COLO668 (cell line): ENCODE measurements at regions not wholly inside any gene's neighbourhood (a gene's known extent, or its start where the extent isn't known, plus 50 kb on each side); places are given as distances from the start of the nearest gene placed in this dataset.

Experiments
- DNase-seq: peaks from one replicate; lab custom pipeline; 2025; ENCODE audit not compliant: unreplicated experiment; lab: John Stamatoyannopoulos, UW

- DNase-seq: no peak
Measured at GRCh38 chr2:240208631-240209211, 68.3 kb upstream of the OTOS start.

- no peak for DNase-seq
Measured at GRCh38 chr2:240209493-240209892, 69.0 kb upstream of the OTOS start.

DNA sequence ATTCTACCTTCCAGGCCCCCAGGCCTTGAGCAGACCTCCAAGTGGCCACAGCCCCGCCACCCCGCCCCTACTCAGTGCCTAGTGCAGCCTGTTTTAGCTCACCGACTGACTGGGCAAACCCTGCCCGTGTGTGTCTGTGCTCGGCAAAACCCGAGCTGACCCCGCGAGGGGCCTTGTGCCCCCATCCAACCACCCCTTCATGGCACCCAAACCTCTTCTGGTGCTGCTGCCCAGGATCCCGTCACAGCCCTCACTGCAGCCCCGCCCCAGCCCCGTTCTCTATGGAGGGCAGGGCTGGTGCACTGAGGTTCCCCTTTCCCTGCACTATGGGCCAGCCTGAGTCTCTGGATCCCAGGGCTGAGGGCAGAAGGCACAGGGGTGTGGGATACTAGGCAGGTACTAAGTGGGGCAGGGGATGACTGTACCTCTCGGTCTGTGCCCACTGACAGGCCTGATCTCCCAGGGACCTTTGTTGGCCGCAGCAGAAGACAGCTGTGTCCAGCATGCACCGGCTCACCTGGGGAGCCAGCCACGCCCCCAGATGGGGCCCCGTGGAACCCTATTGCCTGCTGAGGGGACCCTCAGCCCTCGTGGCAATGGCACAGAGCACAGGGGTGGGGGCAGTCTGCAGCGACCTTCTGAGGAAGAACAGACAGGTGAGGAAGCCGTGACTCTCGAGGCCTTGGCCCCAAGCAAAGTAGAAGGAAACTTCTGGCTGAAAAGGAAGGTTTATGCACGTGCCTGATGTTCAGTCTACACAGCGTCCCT is 69.9 kb upstream of the OTOS start:
- no peak for DNase-seq

- no peak for DNase-seq
Measured at GRCh38 chr2:240211096-240211495, 70.6 kb upstream of the OTOS start.

GRCh38 chr2:240211598-240212424 is 71.4 kb upstream of the OTOS start:
- no peak for DNase-seq

DNA sequence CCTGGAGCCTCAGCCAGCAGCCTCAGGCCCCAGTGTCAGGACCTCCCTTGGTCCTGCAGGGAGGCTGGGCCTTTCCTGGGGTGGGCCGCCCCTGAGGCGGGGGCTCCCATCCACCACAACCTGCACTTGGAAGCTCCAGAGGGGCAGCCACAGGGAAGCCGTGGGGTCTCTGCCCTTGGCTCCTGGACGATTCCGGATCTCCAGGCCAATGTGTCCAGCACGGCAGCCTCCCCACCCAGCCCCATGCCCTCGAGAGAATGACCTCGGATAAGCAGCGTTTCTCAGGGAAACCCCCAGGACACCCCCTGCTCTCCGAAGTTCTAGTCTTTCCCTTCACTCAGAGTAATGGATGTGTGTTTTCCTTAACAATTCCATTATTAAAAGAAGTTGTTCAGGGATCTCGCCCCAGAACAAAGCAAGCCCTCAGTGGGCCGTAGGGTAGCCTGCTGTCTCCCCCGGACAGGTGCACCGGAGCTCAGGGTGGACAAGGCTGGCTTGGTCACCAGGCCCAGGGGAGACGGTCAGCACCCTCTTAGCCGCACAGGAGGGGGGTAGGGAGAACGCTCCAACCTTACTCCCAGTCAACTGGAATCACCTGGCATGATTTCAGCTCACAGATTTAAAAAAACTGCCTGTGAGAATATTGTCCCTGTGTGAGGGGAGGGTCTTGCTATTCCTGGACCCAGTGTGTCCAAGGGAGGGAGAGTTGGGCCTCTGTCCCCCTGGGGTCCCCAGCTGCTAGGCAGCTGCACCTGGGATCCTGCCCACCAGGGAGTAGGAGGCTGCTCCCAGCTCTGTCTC is 72.2 kb upstream of the OTOS start:
- DNase-seq: no peak

GRCh38 chr2:240213226-240213475 is 72.7 kb upstream of the OTOS start:
- DNase-seq: no peak

DNA sequence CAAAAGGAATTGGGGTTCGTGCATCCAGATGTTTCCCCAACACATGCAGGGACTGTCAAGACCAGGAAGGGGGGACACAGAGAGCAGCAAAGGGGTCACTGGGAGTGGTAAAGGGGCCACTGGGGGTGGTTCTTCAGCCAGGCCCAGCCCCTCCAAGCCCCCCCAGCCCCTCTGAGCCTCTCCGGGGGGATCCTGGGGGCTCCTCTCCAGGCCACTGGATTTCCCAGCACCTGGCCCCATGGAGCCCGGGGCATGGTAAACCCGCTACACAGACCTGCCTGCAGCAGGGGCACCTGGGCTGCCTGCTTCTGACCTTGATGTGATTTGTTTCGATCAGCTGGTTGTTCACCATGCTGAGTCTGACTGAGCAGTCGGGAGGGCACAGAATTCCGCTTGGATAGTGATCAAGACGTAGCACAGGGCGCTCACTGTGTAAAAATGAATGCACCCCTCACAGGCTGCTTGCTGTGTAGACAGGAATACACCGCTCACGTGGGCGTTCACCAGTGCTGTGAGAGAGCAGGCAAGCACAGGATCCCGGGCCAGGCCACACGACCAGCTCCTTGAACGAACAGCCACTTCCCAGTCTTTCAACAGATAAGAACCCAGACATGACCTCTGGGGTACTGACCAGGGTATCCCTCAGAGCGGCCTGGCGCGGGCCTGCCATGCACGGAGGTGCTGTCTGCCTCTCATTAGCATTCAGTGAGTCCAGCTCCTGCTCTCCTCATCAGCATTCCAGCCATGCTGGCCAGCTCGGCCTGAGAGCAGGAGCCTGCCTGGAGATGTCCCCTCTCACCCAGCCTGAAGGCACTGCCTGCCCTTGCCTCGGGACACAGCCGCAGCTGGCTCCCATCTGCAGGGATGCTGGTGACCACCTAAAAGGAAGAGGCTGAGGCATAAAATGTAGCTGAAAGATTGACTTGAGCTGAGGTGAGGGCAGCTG is 73.3 kb upstream of the OTOS start:
- DNase-seq: no peak

- no peak for DNase-seq
Measured at GRCh38 chr2:240214790-240215675, 74.6 kb upstream of the OTOS start.

GRCh38 chr2:240215676-240216051 is 75.2 kb upstream of the OTOS start:
- no peak for DNase-seq

DNA sequence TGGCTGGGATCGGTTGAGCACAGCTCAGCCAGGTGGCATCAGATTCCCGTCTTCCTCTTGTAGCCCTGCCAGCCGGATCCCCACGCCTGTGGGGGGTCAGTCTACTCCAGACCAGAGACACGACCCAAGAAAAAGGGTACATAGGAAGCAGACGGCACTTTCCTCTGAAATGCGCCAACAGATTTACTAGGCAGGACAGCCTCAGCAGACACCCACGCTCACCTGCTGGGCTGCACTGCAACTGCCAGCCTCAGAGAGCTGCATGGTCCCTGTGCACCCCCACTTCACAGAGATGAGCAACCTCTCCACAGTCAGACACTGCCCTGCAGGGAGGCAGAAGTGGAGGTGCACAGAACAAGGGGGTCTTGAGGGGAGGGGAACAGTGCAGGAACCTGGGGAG is 75.7 kb upstream of the OTOS start:
- DNase-seq: no peak

- no peak for DNase-seq
Measured at GRCh38 chr2:240217431-240218301, 77.2 kb upstream of the OTOS start.

GRCh38 chr2:240219208-240219890 is 78.9 kb upstream of the OTOS start:
- no peak for DNase-seq

DNA sequence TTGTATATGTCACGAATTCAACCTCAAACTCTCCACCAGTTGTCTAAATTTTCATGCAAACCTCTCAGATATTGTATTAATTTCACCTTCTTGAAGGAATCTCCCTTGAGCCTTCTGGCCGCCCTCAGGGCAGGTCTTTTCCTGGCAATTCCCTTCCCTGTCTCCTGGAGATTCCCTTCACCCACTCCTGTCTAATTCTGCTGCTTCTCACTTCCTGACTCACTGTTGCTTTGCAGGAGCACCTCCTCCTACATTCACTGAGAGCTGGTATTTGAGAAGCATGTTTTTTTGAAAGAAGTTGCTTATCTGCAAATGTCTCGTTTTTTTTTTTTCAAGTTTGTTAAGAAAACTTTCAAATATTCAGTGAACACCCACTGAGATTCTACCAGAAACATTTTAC is 79.9 kb upstream of the OTOS start:
- no peak for DNase-seq

DNA sequence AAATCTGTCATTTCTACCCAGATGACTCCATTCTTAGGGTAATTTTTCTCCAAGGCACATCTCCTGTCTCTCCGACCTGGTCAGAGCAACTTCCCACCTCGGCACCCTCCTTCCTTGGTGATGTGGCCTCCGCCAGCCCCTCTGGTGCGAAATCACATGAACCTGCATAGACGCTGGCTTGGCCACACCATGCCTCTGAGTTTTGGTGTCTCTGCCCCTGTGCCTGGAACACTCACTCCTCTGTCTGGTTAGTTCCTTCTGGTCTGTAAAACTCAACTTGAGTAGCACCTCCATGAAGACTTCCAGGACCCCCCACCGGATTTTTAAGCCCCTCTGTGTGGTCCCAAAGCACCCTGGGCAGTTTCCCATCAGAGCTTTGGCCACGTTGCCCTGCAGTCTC is 83.2 kb upstream of the OTOS start:
- no peak for DNase-seq

DNA sequence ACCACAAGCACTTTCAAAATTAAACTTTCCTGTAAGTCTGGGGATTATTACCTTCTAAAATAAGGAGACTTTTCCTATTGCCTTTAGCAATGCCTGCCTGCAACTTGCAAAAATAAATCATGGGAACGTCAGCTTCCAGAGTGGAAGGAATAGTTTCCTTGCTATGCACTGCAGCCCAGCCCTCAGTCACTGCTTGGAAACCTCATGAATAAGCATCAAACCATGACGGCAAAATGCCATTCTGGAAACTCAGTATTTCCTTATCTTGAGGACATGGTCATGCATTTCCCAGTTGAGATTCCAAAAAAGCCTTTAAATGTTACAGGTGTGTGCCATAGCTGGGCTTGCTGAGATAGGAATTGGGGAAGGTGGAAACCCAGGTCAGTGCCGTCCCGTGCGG is 84.2 kb upstream of the OTOS start:
- no peak for DNase-seq

- DNase-seq: no peak
Measured at GRCh38 chr2:240225131-240225530, 84.7 kb upstream of the OTOS start.
